Sigmoid colon (tissue), 6 donors: ENCODE measurements at regions not wholly inside any gene's neighbourhood (a gene's known extent, or its start where the extent isn't known, plus 50 kb on each side); places are given as distances from the start of the nearest gene placed in this dataset.

Experiments used
- DNase-seq: peaks from one replicate; pipeline ENCODE4 v3.0.0-alpha.2; 2019
- H3K27ac ChIP-seq, 4 donors: fragments of 200-600 bp; sonication (generic); one replicate each; pipeline ENCODE4 v1.5.1; 2016 to 2019; ENCODE audit warnings: mild to moderate bottlenecking in 1 of 4
- H3K27me3 ChIP-seq, 3 donors: fragments of 200-600 bp; sonication (generic); one replicate each; pipeline ENCODE4 v1.5.1; 2019; ENCODE audit warnings: mild to moderate bottlenecking in 1 of 3
- H3K36me3 ChIP-seq, 4 donors: fragments of 200-600 bp; sonication (generic); one replicate each; pipeline ENCODE4 v1.5.1; 2016 to 2019
- H3K4me1 ChIP-seq, 4 donors: fragments of 200-600 bp; sonication (generic); one replicate each; pipeline ENCODE4 v1.5.1; 2017 to 2019
- H3K4me3 ChIP-seq, 4 donors: fragments of 200-600 bp; sonication (generic); one replicate each; pipeline ENCODE4 v1.5.1; 2017 to 2019; ENCODE audit warnings: mild to moderate bottlenecking in 2 of 4, moderate library complexity in 1 of 4
- H3K9me3 ChIP-seq, 4 donors: fragments of 200-600 bp in 3 of 4; sonication (generic) in 3 of 4; one replicate each; pipeline versions ENCODE4 v1.5.1 to v1.6.1; 2013 to 2019
- EP300 ChIP-seq, 4 donors: sonication (generic); formaldehyde crosslinking; IDR thresholded peaks; one replicate each; pipeline ENCODE4 v1.6.1; 2017; ENCODE audit warnings: antibody characterized with exemption in 4 of 4
- POLR2A ChIP-seq, 2 donors: fragments of 450-650 bp; IDR thresholded peaks; one replicate each; pipeline ENCODE4 v1.6.1; 2016; ENCODE audit warnings: antibody characterized with exemption in 2 of 2, mild to moderate bottlenecking in 2 of 2, moderate library complexity in 2 of 2
- POLR2AphosphoS5 ChIP-seq, 4 donors: sonication (generic); formaldehyde crosslinking; IDR thresholded peaks; one replicate each; pipeline ENCODE4 v1.6.1; 2017; ENCODE audit warnings: antibody characterized with exemption in 4 of 4
- WGBS, 2 donors: extraction: QIAGEN DNeasy Blood & Tissue Kit; methylation state at CpG; one replicate each; pipeline ENCODE4 v1.1.7; 2013; 5-methylcytosine and 5-hydroxymethylcytosine counted together
- intact Hi-C: fragments of 100-400 bp; cut with DNase I; formaldehyde crosslinking; loops from one replicate; pipeline ENCODE4 v1.15.1; 2023
- TF ChIP-seq, protein P1 (sequence below), 4 experiments: fragments of 450-650 bp in 3 of 4; fragments of 200-600 bp in 1 of 4; IDR thresholded peaks; one replicate each; pipeline ENCODE4 v1.5.1; 2016 to 2019; ENCODE audit warnings: antibody characterized with exemption in 4 of 4, mild to moderate bottlenecking in 3 of 4, moderate library complexity in 2 of 4
- donor health status: healthy with polysubstance abuse.
- donor health status: healthy.

DNA sequence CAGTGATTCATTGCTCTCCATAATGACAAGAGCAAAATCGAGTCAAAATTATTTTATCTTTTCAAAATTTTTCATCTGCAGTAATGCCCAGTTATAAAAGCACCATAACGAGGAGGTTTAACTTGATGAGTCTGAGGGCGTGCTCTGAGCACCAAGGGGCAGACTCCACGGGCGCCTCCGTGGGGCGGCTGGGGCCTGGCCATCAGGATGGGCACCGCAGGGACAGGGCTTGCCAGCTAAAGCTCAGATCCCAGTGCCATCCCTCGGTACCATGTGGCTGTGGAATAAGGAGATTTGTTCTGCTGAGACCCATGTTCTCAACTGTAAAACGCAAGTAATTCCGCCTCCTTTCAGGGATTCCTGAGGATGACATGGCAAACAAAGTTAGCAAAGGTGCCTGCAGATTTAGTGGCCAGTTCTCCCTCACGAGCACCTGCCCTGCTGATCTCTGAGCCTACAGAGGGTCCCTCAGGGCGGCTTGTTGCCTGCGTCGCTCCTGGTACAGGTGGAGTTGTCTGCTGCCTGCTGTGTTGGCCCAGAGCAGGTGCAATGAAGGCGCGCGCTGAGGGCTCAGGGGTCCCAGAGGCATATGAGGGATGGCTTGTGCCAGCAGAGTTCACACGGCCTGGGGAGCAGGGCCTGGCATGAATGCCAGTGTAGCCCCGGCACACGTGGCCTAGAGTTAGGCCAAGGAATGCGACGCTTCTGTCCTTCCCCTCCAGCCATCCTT, 584.4 kb downstream of the TCERG1L start:
- Histone ChIP-seq H3K4me1 (no peaks in the 10 kb centered on the region), H3K9me3 (no peaks in the 10 kb centered on the region), H3K4me3 (no peak overlapping the region), H3K27ac (no peak overlapping the region), H3K36me3 (no peaks in the 10 kb centered on the region), H3K27me3 (peaks cover 0 to 7% (median 0%) of the 10 kb centered on the region in 3 donors)
- WGBS, 2 donors, result 87 to 89% methylated on average over 23 of the region's 23 CpGs
- TF ChIP-seq EP300 (IDR thresholded peaks at IDR 0.05), result no peak
- TF ChIP-seq, protein P1, sequence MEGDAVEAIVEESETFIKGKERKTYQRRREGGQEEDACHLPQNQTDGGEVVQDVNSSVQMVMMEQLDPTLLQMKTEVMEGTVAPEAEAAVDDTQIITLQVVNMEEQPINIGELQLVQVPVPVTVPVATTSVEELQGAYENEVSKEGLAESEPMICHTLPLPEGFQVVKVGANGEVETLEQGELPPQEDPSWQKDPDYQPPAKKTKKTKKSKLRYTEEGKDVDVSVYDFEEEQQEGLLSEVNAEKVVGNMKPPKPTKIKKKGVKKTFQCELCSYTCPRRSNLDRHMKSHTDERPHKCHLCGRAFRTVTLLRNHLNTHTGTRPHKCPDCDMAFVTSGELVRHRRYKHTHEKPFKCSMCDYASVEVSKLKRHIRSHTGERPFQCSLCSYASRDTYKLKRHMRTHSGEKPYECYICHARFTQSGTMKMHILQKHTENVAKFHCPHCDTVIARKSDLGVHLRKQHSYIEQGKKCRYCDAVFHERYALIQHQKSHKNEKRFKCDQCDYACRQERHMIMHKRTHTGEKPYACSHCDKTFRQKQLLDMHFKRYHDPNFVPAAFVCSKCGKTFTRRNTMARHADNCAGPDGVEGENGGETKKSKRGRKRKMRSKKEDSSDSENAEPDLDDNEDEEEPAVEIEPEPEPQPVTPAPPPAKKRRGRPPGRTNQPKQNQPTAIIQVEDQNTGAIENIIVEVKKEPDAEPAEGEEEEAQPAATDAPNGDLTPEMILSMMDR (IDR thresholded peaks at IDR 0.05), result no peak
- DNase-seq, result no peak
- intact Hi-C loops, result no loop called here

DNA sequence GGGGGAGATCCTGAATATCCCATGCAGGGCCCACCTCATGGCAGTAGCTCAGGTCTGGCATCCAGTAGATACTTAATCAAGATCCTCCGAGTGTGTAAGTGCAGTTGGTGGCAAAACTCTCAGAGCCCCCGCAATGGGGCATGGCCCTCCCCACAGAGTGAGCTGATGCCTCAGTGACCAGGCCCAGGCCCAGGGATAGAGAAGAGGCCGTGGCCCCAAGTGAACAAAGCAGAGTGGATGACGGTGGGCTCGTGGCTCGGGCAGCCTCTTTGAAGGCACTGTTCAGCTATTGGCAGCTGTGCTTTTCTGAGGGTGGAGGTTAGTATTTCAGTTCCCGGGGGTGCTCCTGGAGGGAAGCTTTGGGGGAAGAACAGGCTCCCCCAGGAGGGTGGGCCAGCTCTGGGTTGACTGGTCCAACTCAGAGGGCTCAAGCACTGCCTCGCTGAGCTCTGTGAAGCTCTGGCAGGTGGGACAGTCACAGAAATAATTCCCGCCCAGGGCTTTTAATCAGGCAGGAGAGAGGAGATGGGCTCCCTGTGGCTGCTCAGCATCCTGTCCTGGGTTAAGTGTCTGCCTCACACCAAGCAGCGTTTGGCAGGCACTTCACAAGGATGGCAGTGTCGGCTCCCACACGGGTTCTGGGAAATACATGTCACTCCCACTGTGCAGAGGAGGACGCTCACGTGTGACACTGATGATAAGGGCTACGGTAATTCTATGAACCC, 583.6 kb downstream of the TCERG1L start:
- H3K9me3 ChIP-seq, result no peaks in the 10 kb centered on the region
- 75 to 78% methylated on average over 15 of the region's 15 CpGs for WGBS, 2 donors
- intact Hi-C loops, result no loop called here
- H3K4me3 ChIP-seq, result no peak overlapping the region
- H3K27ac ChIP-seq, result no peak overlapping the region
- DNase-seq, result no peak
- no peaks in the 10 kb centered on the region for H3K36me3 ChIP-seq
- H3K4me1 ChIP-seq, result no peaks in the 10 kb centered on the region
- H3K27me3 ChIP-seq, result peaks cover 0 to 7% (median 0%) of the 10 kb centered on the region in 3 donors
- TF ChIP-seq, protein P1 (IDR thresholded peaks at IDR 0.05), result no peak
- no peak for TF ChIP-seq EP300 (IDR thresholded peaks at IDR 0.05)
- no peak for TF ChIP-seq POLR2AphosphoS5 (IDR thresholded peaks at IDR 0.05)
- TF ChIP-seq POLR2A (IDR thresholded peaks at IDR 0.05), result no peak

DNA sequence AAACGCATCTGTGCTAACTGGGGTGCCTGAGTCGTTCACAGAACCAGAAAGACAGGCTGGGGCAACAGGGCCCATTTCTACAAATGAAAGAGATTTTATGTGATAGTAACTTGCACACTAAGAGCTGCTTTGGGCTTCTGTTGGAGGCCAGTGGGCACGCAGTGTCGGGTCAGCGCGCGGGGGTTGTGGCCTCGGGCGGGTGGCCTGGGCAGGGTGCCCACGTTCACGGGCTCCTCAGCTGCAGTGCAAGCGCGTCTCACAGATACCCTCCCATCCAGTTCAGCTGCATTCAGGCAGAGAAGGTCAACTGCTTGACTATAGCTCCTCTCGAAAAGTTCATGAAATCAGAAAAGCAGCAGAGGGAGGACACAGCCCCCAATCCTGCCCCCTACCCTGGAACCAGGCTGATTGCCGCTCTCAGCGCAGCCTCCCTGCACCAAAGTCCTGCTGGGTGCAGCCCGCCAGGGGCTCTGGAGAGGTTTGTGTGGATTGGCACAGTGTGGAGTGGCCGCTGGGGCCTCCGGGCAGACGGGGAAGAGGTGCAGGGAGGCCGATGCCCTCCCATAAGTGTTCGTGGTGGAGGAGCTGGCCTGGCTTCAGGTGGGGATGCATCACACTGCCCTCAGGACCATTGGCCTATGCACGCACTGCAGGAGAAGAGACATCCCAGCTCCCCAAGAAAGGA, 582.8 kb downstream of the TCERG1L start:
- Histone ChIP-seq H3K9me3 (no peaks in the 10 kb centered on the region), H3K4me1 (no peaks in the 10 kb centered on the region), H3K27me3 (peaks cover 0 to 7% (median 0%) of the 10 kb centered on the region in 3 donors), H3K4me3 (no peak overlapping the region), H3K27ac (no peak overlapping the region), H3K36me3 (no peaks in the 10 kb centered on the region)
- DNase-seq, result peak; percentile 47
- intact Hi-C loops, result no loop called here
- 85 to 89% methylated on average over 23 of the region's 23 CpGs for WGBS, 2 donors
- TF ChIP-seq POLR2AphosphoS5 (IDR thresholded peaks at IDR 0.05), result no peak
- no peak for TF ChIP-seq POLR2A (IDR thresholded peaks at IDR 0.05)
- TF ChIP-seq, protein P1 (IDR thresholded peaks at IDR 0.05), result no peak
- no peak for TF ChIP-seq EP300 (IDR thresholded peaks at IDR 0.05)

GRCh38 chr10:130729876-130730275, 581.6 kb downstream of the TCERG1L start:
- Histone ChIP-seq H3K36me3 (no peaks in the 10 kb centered on the region), H3K27ac (no peak overlapping the region), H3K9me3 (no peaks in the 10 kb centered on the region), H3K4me1 (no peaks in the 10 kb centered on the region), H3K27me3 (peaks cover 0 to 7% (median 0%) of the 10 kb centered on the region in 3 donors), H3K4me3 (no peak overlapping the region)
- DNase-seq, result peak; percentile 33
- intact Hi-C loops, result no loop called here
- no peak for TF ChIP-seq POLR2AphosphoS5 (IDR thresholded peaks at IDR 0.05)
- TF ChIP-seq EP300 (IDR thresholded peaks at IDR 0.05), result no peak
- TF ChIP-seq POLR2A (IDR thresholded peaks at IDR 0.05), result no peak
- TF ChIP-seq, protein P1 (IDR thresholded peaks at IDR 0.05), result no peak
